Neural cell (in vitro differentiated cells): ENCODE measurements at regions not wholly inside any gene's neighbourhood (a gene's known extent, or its start where the extent isn't known, plus 50 kb on each side); places are given as distances from the start of the nearest gene placed in this dataset.
A peak's percentile ranks its signal among the peaks of the same experiment; 100 is the strongest.

Experiments used
- H2AFZ ChIP-seq: fragments of 200-600, 300-800 bp; sonication (generic), shearing (Covaris generic); 2 replicates; pipeline ENCODE4 v1.6.0; 2014; ENCODE audit warnings: low read depth, mild to moderate bottlenecking, antibody characterized with exemption, low read length, moderate library complexity
- H3F3A ChIP-seq: fragments of 200-600 bp; shearing (Covaris generic); 2 replicates; pipeline ENCODE4 v1.6.1; 2016; ENCODE audit warnings: mild to moderate bottlenecking, moderate library complexity, mixed read lengths, antibody characterized with exemption, low read length; ENCODE audit not compliant: insufficient read depth, poor library complexity, severe bottlenecking
- H3K27ac ChIP-seq: fragments of 200-600, 300-800 bp; sonication (generic), shearing (Covaris generic); 2 replicates; pipeline ENCODE4 v1.5.1; 2014; ENCODE audit warnings: mild to moderate bottlenecking, low read length, moderate library complexity
- H3K27me3 ChIP-seq: fragments of 300-800, 200-600 bp; sonication (generic), shearing (Covaris generic); 2 replicates; pipeline ENCODE4 v1.6.0; 2014; ENCODE audit warnings: mild to moderate bottlenecking, low read depth, low read length, moderate library complexity; ENCODE audit not compliant: insufficient read depth
- H3K36me3 ChIP-seq: fragments of 300-800, 200-600 bp; sonication (generic), shearing (Covaris generic); 2 replicates; pipeline ENCODE4 v1.5.1; 2014; ENCODE audit warnings: mild to moderate bottlenecking, antibody characterized with exemption, low read length, moderate library complexity; ENCODE audit not compliant: insufficient read depth
- H3K4me2 ChIP-seq: fragments of 300-800, 200-600 bp; sonication (generic), shearing (Covaris generic); 2 replicates; pipeline ENCODE4 v1.6.0; 2014; ENCODE audit warnings: mild to moderate bottlenecking, low read length
- H3K4me3 ChIP-seq: fragments of 300-800, 200-600 bp; sonication (generic), shearing (Covaris generic); 2 replicates; pipeline ENCODE4 v1.5.1; 2014; ENCODE audit warnings: mild to moderate bottlenecking, low read length, moderate library complexity
- H3K79me2 ChIP-seq: fragments of 200-600 bp; shearing (Covaris generic); replicated peaks from 2 replicates; pipeline ENCODE4 v1.6.0; 2014; ENCODE audit warnings: mild to moderate bottlenecking, low read length, moderate library complexity; ENCODE audit not compliant: insufficient read depth
- H3K9ac ChIP-seq: fragments of 300-800, 200-600 bp; sonication (generic), shearing (Covaris generic); 2 replicates; pipeline ENCODE4 v1.6.1; 2016; ENCODE audit warnings: mild to moderate bottlenecking, low read length, mixed read lengths
- H3K9me2 ChIP-seq: fragments of 200-600 bp; shearing (Covaris generic); 2 replicates; pipeline ENCODE4 v1.6.1; 2016; ENCODE audit warnings: mild to moderate bottlenecking, low read length, mixed read lengths; ENCODE audit not compliant: insufficient read depth
- H3K9me3 ChIP-seq: fragments of 200-600, 300-800 bp; sonication (generic), shearing (Covaris generic); 2 replicates; pipeline ENCODE4 v1.6.1; 2016; ENCODE audit warnings: mild to moderate bottlenecking, mixed run types, low read length, moderate library complexity, mixed read lengths
- H4K20me1 ChIP-seq: fragments of 200-600 bp; shearing (Covaris generic); 2 replicates; pipeline ENCODE4 v1.6.1; 2016; ENCODE audit warnings: mild to moderate bottlenecking, mixed run types; ENCODE audit not compliant: insufficient read depth
- CTCF ChIP-seq: fragments of 450-650 bp; IDR thresholded peaks from 2 replicates; pipeline ENCODE4 v1.5.1; 2014; ENCODE audit warnings: antibody characterized with exemption, mild to moderate bottlenecking, moderate library complexity; ENCODE audit not compliant: poor library complexity, severe bottlenecking
- EP300 ChIP-seq: fragments of 450-650 bp; conservative IDR thresholded peaks from 2 replicates; pipeline ENCODE4 v1.6.1; 2014; ENCODE audit warnings: antibody characterized with exemption, mild to moderate bottlenecking, moderate library complexity; ENCODE audit not compliant: poor library complexity, severe bottlenecking
- EZH2 ChIP-seq: fragments of 200-600, 300-800 bp; shearing (Covaris generic), sonication (generic); IDR thresholded peaks from 2 replicates; pipeline ENCODE4 v1.6.1; 2014; ENCODE audit warnings: antibody characterized with exemption, low read length, borderline replicate concordance, mild to moderate bottlenecking; ENCODE audit not compliant: insufficient read depth, poor library complexity, severe bottlenecking
- MXI1 ChIP-seq: fragments of 450-650 bp; conservative IDR thresholded peaks from 2 replicates; pipeline ENCODE4 v1.6.1; 2014; ENCODE audit warnings: antibody characterized with exemption, mild to moderate bottlenecking; ENCODE audit not compliant: poor library complexity, severe bottlenecking
- POLR2AphosphoS5 ChIP-seq: IDR thresholded peaks from 2 replicates; pipeline ENCODE4 v1.6.1; 2012
- RAD21 ChIP-seq: fragments of 450-650 bp; conservative IDR thresholded peaks from 2 replicates; pipeline ENCODE4 v1.6.1; 2014; ENCODE audit warnings: antibody characterized with exemption, mild to moderate bottlenecking, moderate library complexity
- REST ChIP-seq: IDR thresholded peaks from 2 replicates; pipeline ENCODE4 v1.6.1; 2012; ENCODE audit warnings: borderline replicate concordance
- SMC3 ChIP-seq: fragments of 450-650 bp; conservative IDR thresholded peaks from 2 replicates; pipeline ENCODE4 v1.6.1; 2014; ENCODE audit warnings: antibody characterized with exemption, mild to moderate bottlenecking, moderate library complexity; ENCODE audit not compliant: poor library complexity
- TAF1 ChIP-seq: IDR thresholded peaks from 2 replicates; pipeline ENCODE4 v1.6.1; 2012; ENCODE audit warnings: low read depth

GRCh38 chr3:86254480-86254879 is 736.5 kb downstream of the VGLL3 start:
- no peaks in the 10 kb centered on the region for H3K27me3 ChIP-seq
- TF ChIP-seq TAF1 (no peak), REST (no peak), EP300 (no peak), CTCF (no peak), POLR2AphosphoS5 (no peak), SMC3 (no peak), EZH2 (no peak), MXI1 (no peak), RAD21 (no peak)
- H4K20me1 ChIP-seq: no peaks in the 10 kb centered on the region
- H3K27ac ChIP-seq: no peak overlapping the region
- H3K9me3 ChIP-seq: no peaks in the 10 kb centered on the region
- no peak overlapping the region for H2AFZ ChIP-seq
- H3F3A ChIP-seq: no peaks in the 10 kb centered on the region
- H3K4me2 ChIP-seq: no peak overlapping the region
- H3K36me3 ChIP-seq: no peaks in the 10 kb centered on the region
- no peak overlapping the region for H3K4me3 ChIP-seq
- no peaks in the 10 kb centered on the region for H3K79me2 ChIP-seq
- H3K9ac ChIP-seq: no peak overlapping the region
- no peaks in the 10 kb centered on the region for H3K9me2 ChIP-seq

- Histone ChIP-seq H3K4me3 (no peak overlapping the region), H3K27ac (no peak overlapping the region), H3K4me2 (no peak overlapping the region), H3K9ac (no peak overlapping the region), H3K79me2 (no peaks in the 10 kb centered on the region), H3K27me3 (no peaks in the 10 kb centered on the region), H3K9me3 (no peaks in the 10 kb centered on the region), H3K36me3 (no peaks in the 10 kb centered on the region), H3K9me2 (no peaks in the 10 kb centered on the region), H2AFZ (no peak overlapping the region), H4K20me1 (no peaks in the 10 kb centered on the region), H3F3A (no peaks in the 10 kb centered on the region)
- TF ChIP-seq SMC3 (no peak), EP300 (peak; percentile 67)
These were observed 739.2 kb downstream of the VGLL3 start for GRCh38 chr3:86251781-86252180.

- Histone ChIP-seq H4K20me1 (no peaks in the 10 kb centered on the region), H3K9me2 (no peaks in the 10 kb centered on the region), H3K4me2 (no peak overlapping the region), H3K27me3 (no peaks in the 10 kb centered on the region), H3K9ac (no peak overlapping the region), H3K79me2 (no peaks in the 10 kb centered on the region), H2AFZ (no peak overlapping the region), H3K27ac (no peak overlapping the region), H3K4me3 (no peak overlapping the region), H3K36me3 (no peaks in the 10 kb centered on the region), H3F3A (no peaks in the 10 kb centered on the region), H3K9me3 (no peaks in the 10 kb centered on the region)
- TF ChIP-seq CTCF (no peak), SMC3 (no peak), RAD21 (no peak), EZH2 (no peak), MXI1 (no peak), POLR2AphosphoS5 (no peak), TAF1 (no peak), EP300 (no peak), REST (no peak)
These were observed 741.1 kb downstream of the VGLL3 start for GRCh38 chr3:86249833-86250232.
